Activated CD4-positive, CD25-positive, alpha-beta regulatory T cell treated with anti-CD3 and anti-CD28 coated beads, Interleukin-2, amount 50 U/mL, for 24 hours (primary cell): ENCODE measurements at regions not wholly inside any gene's neighbourhood (a gene's known extent, or its start where the extent isn't known, plus 50 kb on each side); places are given as distances from the start of the nearest gene placed in this dataset.
"Not testable (repeated sequence)": the region's sequence is repeated elsewhere in the genome, so short reads cannot be mapped to it uniquely, and the experiment has no call there.

ENCODE experiments used
- ATAC-seq, 2 donors: fragments of 150-1000 bp; cut with Tn5 transposase; one replicate each; pipeline ENCODE4 v1.10.0; 2021; ENCODE audit warnings: mild to moderate bottlenecking in 1 of 2, moderate library complexity in 1 of 2

DNA sequence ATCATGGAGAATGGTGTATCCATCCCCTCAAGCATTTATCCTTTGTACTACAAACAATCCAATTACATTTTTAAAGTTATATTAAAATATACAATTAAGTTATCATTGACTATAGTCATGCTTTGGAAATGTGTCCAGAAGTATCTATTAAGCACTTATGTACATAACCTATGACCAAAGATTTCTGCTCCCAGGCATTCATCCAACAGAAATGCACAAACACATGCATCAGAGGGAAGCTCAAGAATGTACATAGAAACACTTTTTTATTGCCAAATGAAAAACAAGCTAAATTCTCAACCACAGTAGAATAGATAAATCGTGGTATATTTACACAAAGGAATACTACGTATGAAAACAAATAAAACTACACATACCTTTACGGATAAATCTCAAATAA lies 700.5 kb upstream of the ZNF608 start:
- ATAC-seq: no peak

DNA sequence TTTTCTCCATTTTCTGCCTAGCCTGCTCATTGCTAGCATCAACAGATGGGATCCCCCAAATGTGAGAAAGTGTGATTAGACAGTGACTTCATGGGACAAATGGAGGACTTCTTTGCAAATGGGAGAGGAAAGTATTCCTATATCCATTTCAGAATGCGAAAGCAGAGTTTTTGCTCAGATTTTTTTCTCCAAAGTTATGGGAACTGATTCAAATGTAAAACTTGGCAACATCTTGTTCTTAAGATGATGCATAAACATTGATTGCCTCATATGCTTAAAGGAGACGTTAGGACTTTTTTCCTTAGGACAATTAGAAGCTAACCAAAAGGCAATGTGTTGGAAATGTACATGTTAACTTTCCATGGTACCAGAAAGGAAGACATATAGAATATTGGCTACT lies 704.3 kb upstream of the ZNF608 start:
- ATAC-seq: no peak

DNA sequence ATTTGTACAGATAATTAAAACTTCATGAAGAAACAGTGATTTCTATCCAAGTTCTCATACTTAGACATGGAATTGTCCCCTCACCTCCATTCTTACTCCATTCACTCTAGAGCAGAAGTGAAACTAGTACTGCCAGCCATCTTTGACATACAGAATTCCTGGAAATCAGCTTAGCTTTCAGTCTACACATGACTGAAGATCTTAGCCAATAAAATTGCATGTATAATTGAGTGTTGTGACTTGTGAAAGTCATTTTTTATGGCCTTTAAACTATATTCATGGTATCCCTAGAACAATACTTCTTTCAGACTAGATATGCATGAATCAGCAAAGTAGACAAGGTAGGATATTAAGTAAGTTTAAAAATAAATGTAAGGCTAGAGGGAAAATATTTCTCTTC lies 705.2 kb upstream of the ZNF608 start:
- ATAC-seq: no peak

DNA sequence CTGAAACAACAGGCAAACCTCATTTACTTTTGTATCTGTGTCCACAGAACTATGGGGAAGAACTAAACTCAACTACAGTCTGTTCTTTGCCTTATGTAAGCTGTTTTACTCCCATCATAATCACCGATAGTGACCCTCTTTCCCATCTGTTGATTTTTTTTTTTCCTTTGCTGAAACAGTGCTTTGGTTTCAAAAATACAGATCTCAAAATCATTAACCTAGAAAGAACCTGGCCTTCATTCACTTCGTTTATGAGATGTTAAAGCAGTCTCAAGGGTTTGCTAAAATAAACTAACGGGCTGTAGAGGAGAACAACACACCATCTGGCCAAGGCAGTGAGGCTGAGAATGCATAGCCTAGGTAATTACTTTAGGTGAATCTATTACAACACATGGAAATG lies 706.6 kb upstream of the ZNF608 start:
- no peak for ATAC-seq

DNA sequence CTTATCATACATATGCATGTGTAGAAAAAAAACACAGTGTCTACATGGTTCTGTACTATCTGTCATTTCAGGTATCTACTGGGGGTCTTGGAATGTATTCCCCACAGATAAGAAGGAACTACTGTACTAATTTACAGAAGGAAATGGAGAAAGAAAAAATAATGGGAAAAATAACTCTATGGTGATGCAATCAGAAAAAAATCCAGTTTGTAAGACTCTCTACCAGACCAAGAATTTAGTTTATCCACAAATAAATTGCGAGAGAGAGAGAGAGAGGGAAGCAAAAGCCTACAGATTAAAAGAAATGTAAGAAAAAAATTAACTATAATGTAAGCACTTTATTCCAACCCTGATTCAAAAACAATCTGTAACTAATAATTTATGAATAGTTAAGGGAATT lies 708.6 kb upstream of the ZNF608 start:
- no peak for ATAC-seq

DNA sequence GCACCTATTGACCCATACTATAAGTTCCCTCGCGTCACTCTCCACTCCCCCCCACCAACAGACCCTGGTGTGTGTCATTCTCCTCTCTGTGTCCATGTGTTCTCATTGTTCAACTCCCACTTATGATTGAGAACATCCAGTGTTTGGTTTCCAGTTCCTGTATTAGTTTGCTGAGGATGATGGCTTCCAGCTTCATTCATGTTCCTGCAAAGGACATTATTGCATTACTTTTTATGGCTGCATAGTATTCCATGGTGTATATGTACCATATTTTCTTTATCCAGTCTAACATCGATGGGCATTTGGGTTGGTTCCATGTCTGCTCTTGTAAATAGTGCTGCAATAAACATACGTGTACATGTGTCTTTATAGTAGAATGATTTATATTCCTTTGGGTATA lies 709.6 kb upstream of the ZNF608 start:
- not testable (repeated sequence) for ATAC-seq

DNA sequence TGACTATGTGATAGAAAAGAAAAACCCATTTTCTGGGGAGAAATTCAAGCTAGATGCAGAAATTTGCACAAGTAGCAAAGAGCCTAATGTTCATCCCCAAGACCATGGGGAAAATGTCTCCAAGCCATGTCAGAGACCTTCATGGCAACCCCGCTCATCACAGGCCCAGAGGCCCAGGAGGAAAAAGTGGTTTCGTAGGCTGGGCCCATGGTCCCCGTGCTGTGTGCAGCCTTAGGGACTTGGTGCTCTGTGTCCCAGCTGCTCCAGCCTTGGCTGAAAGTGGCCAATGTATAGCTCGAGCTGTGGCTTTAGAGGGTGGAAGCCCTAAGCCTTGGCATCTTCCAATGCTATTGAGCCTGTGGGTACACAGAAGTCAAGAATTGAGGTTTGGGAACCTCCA lies 711.2 kb upstream of the ZNF608 start:
- no peak for ATAC-seq

DNA sequence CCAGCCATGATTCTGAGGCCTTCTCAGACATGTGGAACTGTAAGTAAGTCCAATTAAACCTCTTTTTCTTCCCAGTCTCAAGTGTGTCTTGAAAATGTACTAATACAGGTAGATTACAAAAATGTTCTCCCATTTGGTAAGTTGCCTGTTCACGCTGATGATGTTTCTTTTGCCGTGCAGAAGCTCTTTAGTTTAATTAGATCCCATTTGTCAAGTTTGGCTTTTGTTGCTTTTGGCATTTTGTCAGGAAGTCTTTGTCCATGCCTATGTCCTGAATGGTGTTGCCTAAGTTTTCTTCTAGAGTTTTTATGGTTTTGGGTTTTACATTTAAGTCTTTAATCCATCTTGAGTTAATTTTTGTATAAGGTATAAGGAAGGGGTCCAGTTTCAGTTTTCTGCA lies 712.5 kb upstream of the ZNF608 start:
- not testable (repeated sequence) for ATAC-seq

DNA sequence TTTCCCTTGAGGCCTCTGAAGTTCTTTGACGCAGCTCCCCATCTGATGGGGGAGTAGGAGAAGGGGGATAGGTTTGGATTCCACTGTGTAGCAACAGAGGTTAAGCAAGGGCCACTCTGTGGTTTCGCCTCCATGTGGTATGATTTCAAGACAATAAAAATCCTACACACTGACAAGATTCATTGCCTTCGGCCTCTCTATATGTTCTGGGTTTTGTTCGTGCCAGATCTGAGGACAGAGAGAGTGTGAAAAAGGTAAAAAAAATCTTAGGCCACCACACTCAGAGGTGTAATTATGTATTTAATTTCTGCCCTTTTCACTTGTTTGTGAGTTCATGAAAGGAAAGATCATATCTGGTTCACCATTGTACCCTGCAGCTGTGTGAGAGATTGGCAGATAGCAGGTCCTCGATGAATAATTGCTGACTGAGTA lies 715.2 kb upstream of the ZNF608 start:
- ATAC-seq: no peak

DNA sequence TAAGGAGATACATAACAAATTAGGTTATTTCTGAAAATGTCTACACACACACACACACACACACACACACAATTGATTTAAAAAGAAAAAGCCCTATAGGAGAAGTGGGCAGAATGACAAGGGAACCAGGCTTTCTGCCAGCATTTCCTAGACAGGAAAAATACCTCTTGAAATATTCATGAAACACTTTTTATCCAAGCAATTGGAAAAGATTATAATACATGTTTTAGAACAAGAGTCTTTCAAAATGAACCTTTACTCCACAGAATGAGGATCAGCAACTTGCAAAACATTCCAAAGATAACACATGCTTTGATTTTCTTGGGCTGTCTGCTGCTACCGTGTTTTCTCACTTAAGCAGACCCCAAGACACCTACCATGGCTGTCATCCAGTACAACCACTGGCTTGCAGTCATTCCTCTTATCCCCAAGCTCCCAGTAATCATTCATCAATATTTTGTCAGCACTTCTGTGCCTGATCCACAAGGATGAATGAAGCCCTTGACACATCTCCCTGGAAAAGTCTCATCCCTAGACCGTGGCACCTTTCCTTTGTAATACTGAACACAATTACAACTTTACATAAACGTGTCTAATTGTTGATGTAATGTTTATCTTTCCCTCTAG lies 717.1 kb upstream of the ZNF608 start:
- no peak for ATAC-seq

DNA sequence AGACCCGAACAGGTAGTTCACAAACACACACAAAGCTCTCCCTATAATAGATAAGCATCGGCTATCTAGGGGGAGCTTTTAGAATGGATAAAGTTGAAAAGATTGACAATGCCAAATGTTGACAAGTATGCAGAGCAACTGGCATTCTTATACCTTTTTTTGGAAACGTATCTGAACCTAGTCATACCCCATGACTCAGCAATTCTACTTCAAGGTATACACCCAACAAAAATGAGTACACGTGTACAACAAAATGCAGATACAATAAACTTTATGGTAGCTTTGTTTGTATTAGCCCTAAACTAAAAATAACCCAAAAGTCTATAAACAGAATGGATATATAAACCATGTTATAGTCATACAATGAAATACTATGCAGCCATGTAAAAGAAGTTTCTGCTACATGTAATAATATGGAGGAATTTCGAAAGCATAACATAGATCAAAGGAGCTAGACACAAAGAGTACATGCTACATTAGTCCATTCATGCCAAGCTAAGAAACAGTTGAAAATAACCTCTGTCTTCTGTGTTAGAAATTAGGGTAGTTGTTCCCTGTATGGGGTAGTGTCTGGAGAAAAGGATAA lies 718.5 kb upstream of the ZNF608 start:
- ATAC-seq: no peak

DNA sequence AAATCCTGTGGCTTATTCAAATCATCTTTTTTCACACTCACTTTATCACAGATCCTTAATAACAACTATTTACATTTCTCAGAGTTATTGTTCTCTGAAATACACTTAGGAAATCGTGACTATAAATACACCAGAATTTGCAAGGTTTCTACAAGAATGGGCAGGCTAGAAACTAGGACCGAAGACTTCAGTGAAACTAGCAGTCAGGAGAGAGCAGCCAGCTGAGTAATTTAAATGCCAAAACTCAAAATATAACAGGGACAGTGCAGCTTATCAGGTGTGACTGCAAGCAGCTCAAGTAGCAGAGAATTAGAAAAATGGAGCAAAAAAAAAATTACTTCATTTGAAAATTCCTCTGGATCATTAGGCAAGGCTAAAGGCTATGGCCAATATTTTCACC lies 719.3 kb upstream of the ZNF608 start:
- no peak for ATAC-seq

DNA sequence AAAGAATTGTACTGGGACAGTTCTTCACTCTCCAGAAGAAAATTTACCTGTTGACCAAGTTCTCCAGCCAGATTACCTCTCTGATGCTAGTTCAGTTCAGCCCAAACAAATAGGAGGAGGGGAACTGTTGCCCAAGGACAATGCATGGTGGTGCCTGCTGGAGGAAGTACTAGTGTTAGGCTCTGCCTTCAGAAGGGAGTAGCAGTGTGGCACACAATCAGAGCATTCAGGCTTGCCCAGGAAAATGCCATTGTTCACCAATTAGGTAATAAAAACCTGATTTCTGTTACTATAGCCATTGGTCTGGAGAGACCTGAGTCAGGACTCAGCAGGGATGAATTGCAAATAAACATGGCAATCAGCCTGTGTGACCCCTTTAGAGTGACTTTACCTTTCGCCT lies 720.8 kb upstream of the ZNF608 start:
- no peak for ATAC-seq

DNA sequence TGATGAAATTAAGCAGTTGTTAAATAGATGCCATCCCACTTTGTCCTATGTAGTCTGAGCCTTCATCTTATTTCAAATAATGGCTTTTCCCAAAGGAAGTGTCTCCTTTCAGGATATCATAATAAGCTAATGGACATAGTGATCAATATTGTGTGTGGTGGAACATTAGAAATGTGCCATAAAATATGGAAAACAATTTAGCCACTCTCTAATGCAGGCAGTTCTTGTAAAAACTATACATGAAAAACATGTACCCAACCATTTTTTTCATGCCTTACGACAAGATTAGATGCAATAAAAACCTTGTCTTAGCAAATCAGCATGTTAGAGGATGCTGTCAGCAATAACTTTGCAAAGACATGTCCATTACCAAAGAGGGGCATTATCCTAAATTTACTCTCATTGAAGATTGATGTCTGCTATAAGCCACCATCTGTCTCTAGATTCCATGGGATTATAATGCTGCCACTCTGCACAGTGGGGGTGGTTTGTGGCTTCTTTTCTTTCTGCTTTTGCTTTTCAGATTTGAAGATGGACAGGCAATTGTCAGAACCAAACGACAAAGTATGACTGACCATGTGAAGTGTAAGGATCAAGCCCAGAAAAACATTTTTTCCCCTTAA lies 724.0 kb upstream of the ZNF608 start:
- no peak for ATAC-seq

DNA sequence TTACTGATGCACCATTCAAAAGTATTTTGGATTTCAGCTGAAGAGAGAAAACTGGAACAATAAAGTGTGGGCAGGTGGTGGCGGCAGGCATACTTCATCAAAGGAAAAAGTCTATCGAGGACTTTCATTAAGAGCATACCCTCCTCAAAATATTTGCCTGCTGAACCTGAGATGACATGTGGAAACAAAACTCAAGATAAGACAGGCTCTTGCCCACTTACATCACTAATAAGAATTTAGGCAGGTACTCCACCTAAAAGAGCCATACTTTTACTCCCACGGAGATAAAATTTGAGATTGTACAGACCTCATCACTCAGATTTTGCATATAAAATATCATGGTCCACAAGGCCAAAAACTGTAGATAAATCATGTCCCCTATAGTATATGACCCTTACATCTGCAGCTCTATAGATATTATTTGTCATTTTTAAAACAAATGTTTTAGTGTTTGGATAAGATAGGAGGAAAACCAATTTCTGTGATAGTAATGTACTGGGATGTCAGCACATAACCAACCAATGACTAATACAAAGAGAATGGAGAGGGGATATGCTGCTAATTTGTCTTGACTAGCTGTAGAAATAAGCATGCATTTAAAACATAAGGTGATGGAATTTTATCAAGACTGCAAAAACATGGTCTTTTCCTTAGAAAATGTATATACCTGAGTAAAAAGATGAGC lies 730.6 kb upstream of the ZNF608 start:
- no peak for ATAC-seq

DNA sequence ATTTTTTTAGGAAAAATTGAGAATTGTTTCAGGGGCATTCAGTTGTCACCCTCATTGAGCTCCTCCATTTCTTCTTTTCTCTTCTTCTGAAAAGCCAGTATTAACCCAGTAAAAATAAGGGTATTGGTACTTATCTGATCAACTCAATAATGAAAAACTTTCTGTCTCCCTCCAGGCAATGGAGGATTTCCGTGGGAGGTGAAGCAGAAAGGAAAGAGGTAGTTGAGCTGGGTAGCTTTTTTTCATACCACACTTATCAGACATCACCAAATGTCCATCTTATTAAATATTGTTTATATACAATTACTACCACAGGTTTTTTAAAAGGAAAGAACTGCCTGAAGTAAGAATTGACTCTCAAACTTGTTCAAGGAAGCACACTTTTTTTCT lies 731.1 kb upstream of the ZNF608 start:
- no peak for ATAC-seq

DNA sequence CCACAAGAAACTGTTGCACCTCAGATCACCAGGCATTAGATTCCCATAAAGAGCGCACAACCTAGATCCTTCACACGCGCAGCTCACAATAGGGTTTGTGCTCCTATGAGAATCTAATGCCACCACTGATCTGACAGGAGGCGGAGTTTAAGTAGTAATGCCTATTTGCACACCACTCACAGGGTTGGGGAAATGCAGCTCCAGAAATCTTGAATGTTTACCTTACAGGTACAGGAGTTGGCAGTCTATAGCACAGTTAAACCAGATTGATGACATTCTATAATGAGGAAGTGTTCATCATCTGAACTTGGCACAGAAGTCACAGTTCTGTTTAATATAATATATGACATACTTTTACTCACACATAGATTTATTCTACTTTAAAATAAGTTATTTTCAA lies 732.2 kb upstream of the ZNF608 start:
- ATAC-seq: no peak

DNA sequence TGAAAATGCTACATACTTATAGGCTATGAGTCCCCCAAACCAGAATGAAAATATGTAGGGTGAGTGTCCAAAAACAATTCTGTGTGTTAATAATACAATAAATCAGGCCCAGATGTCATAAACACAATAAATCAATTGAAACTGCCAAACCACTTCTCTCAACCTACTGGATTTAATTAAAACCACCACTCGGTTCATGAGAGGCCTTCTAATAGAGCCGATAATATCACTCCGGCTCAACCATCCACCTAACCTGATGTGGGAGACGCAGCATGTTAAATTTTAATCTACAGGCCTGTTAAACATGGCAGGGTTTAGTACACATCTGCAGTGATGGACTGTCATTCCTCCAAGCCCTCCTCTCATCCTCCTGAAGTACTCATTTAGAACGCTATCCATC lies 734.5 kb upstream of the ZNF608 start:
- no peak for ATAC-seq

DNA sequence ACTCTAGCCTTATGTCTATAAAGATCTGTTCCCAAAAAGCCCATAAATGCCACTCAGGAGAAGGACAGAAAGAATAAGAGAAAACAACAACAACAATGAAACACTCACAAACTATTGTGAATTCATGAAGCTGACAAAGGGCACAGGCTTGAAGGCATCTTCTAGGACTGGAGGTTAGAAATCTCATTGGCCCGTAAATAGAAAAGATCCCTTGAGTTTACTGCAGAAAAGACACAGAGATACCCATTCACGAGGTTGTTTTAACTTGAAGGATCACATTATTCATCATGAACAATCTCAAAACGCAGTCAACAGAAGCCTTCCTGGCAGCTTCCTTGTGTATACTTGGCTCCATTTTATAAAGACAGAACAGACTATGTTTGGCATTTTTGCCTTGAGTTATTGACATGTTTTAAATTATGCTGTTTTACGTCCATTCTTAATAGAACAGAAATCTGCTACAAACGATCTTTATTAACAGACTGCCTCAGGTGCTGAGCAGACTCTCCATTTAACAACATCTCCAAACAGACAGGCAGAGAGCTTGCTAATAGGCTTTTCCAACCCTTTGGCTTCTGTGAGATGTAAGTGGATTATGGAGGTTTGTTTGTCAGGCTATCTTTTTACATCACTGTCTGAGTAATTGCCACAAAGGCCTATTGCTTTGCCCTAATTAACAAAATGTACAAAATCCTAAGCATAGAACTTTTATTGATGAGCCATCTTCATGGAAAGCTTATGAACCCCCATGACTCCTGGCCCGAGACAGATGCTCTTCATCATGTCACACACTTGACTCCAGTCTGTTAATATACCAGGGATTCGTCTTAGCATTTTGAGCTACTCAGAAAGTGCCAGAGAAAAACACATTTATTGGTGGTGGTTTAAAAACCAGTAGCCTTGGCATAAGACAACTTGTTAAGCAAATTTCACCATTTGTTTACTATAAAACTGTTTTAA lies 735.3 kb upstream of the ZNF608 start:
- no peak for ATAC-seq

DNA sequence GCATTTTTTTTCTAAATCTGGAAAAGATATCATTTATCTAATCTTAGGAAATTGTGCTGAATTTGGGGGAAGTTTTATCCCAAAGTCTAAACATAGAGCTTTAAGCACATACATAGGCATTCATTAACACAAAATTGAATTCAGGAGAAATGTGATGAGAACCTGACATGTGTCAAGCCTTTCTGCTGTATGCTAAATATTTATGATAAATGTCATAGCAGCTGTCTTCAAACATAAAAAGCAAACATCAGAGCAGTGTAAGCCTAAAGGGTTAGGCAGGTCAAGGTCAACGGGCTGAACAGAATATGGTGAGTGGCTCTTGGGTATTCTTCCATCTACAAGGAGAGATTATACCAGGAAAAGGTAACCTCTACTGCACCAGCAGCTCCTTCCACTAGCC lies 737.2 kb upstream of the ZNF608 start:
- no peak for ATAC-seq

DNA sequence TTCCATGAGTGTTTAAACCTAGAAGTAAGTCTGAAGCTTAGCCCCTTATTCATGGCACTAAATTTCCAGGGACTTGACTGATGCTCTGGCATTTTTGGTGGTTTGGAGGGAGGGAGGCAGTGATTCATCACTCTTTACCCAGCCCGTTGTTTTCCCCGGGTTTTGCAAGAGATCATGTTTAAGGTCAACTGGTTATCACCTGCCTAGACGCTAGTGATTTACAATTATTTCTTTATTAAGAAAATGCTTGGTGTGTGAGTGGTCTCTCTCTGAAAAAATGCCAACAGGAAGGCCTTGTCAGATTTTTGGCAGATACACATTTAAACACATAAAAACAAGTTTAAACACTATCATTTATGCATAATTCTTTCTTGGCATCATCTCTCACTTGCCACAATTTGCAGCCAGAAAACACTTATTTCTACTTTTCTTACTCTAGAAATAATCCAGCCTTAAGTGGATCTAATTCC lies 737.9 kb upstream of the ZNF608 start:
- ATAC-seq: no peak

DNA sequence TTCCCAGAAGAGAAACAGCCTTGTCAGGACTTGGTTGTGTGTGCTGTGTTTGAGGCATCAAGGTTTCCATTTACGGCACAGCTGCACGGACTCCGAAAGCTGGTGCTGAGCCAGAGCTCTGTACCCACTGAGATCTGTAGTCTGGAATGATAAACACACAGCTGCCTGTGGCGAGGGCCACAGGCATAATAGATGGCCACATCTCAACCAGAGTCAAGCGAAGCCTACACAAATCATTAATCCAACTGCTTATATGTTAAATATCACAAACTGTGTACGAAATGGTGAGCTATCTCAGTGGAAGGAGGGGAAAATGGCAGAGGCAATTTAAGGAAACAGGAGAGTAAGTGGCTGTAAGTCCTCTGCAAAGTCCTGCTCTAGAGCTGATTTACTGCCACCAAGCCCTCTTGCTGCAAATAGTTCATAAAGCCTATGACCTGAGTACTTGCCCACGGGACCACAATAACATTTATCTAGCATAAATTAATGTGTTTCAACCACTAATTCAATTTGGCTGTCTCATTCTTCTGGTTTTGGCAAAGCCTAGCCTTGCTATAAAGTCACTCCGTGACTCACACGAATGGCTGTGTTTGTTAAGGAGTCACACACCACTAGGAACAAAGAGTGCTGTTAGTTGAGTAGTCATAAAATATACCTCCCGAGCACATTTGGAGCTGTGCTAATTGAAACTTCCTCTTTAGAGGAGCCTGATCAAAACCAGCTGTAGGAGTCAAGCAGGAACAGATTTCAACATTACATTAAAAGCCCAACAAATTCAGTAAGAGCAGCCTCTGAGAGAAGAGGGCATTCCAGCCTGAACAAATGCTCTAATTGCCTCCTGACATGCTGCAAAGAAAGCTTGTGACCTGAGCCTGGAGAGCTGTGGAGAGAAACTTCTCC lies 738.6 kb upstream of the ZNF608 start:
- ATAC-seq: no peak
